Mesodermal cell (in vitro differentiated cells): ENCODE measurements at regions not wholly inside any gene's neighbourhood (a gene's known extent, or its start where the extent isn't known, plus 50 kb on each side); places are given as distances from the start of the nearest gene placed in this dataset.

ENCODE experiments used
- H3K27ac ChIP-seq: 2 replicates; pipeline ENCODE4 v1.7.0; 2013; ENCODE audit warnings: mild to moderate bottlenecking, low read depth, low read length, moderate library complexity; ENCODE audit not compliant: severe bottlenecking
- H3K36me3 ChIP-seq: 2 replicates; pipeline ENCODE4 v1.7.1; 2013; ENCODE audit warnings: mild to moderate bottlenecking, low read length, moderate library complexity; ENCODE audit not compliant: control insufficient read depth, insufficient read depth
- H3K4me1 ChIP-seq: one replicate; pipeline ENCODE4 v1.7.1; 2013; ENCODE audit warnings: mild to moderate bottlenecking, low read length; ENCODE audit not compliant: insufficient read depth, control insufficient read depth, poor library complexity, severe bottlenecking
- H3K4me3 ChIP-seq: 2 replicates; pipeline ENCODE4 v1.7.0; 2013; ENCODE audit warnings: low read length, control low read depth, mild to moderate bottlenecking; ENCODE audit not compliant: insufficient read depth, poor library complexity, severe bottlenecking; ENCODE audit errors: extremely low read depth
- H3K9me3 ChIP-seq: 2 replicates; pipeline ENCODE4 v1.7.1; 2013; ENCODE audit warnings: mild to moderate bottlenecking, low read length, moderate library complexity; ENCODE audit not compliant: control insufficient read depth
- WGBS, 2 experiments: methylation state at CpG; one replicate each; pipeline ENCODE4 v1.1.5; 2013; ENCODE audit warnings: missing lambda C conversion rate in 2 of 2; ENCODE audit not compliant: insufficient coverage in 2 of 2; 5-methylcytosine and 5-hydroxymethylcytosine counted together

DNA sequence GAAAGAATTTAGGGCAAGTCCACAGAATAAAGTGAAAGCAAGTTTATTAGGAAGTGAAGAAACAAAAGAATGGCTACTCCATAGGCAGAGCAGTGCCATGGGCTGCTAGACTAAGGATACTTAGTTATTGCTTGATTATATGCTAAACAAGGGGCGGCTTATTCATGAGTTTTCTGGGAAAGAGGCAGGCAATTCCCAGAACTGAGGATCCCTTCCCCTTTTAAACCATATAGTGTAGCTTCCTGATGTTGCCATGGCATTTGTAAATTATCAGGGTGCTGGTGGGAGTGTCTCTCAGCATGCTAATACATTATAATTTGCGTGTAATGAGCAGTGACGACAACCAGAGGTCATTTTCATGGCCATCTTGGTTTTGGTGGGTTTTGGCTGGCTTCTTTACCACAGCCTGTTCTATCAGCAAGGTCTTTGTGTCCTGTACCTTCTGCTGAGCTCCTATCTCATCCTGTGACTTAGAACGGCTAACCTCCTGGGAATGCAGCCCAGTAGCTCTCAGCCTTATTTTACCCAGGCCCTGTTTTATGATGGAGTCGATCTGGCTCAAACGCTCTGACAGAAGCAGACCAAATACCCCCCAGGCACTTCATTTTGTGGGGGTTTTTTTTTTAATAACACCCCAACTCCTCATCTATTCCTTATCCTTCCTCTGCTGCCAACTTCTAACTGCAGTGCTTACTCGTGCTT is 103.0 kb upstream of the RARB start:
- no peaks in the 10 kb centered on the region for H3K9me3 ChIP-seq
- 89 to 100% methylated on average over 2 to 3 of the region's 7 CpGs for WGBS, 2 experiments
- H3K27ac ChIP-seq = no peak overlapping the region
- no peak overlapping the region for H3K4me3 ChIP-seq
- peaks cover 6% of the 10 kb centered on the region for H3K4me1 ChIP-seq
- no peaks in the 10 kb centered on the region for H3K36me3 ChIP-seq

GRCh38 chr3:25335356-25335755 is 92.7 kb upstream of the RARB start:
- 83 to 100% methylated on average over 1 of the region's 1 CpG for WGBS, 2 experiments

DNA sequence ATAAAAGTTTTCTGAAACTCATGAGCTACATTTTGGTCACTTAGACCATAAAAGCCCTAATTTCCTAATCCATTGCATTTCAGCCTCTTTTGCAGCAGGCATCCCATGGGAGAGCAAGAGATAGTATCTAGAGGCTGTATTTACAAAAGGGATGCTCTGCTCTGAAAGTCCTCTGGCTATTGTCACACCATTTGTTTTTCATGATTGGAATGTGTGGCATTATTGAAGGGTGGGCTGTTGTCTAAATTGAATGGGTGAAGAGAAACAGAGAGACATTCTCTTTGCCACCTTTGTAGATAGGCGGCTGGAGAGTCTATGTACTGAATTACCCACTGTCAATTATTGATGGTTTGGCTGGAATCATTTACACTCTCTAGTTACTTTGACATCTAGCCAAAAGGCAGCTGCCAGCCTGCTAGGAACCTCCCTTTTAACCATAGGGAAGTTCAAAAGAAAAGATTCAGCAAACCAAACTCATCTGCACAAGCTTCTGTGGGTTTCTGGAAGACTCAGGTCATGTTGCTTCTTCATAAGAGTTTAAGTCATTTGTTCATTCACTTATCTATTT is 89.8 kb upstream of the RARB start:
- WGBS, 2 experiments = no CpG with 5 or more reads among the region's 1 CpG

More at GRCh38 chr3:25335356-25335755, 92.7 kb upstream of the RARB start:
- H3K36me3 ChIP-seq = no peaks in the 10 kb centered on the region
- H3K27ac ChIP-seq = no peak overlapping the region
- H3K4me1 ChIP-seq = peaks cover 25% of the 10 kb centered on the region
- no peaks in the 10 kb centered on the region for H3K9me3 ChIP-seq
- no peak overlapping the region for H3K4me3 ChIP-seq

DNA sequence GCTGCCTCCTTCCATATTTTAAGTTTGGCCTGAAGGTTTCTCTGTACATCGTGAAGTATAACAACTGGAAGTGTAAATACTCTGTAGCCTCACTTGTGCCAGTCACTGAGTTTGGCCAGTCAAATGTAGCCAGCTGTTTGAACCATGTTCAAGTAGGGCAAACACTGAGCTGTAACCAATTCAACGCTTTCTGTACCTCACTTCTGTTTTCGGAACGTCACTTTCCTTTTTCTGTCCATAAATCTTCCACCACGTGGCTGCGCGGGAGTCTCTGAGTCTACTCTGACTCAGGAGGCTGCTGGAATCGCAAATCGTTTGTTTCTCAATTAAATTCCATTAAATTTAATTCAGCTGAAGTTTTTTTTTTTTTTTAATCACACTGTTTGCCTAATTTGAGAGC is 88.8 kb upstream of the RARB start:
- WGBS, 2 experiments = 90 to 92% methylated on average over 7 to 9 of the region's 9 CpGs
- Histone ChIP-seq H3K27ac (no peak overlapping the region), H3K4me1 (peaks cover 31% of the 10 kb centered on the region), H3K36me3 (no peaks in the 10 kb centered on the region), H3K4me3 (no peak overlapping the region), H3K9me3 (no peaks in the 10 kb centered on the region)

More for the DNA sequence above, 89.8 kb upstream of the RARB start:
- Histone ChIP-seq H3K9me3 (no peaks in the 10 kb centered on the region), H3K4me1 (peaks cover 31% of the 10 kb centered on the region), H3K4me3 (no peak overlapping the region), H3K36me3 (no peaks in the 10 kb centered on the region), H3K27ac (peak overlapping the region; percentile 75)

- WGBS, 2 experiments = no CpG with 5 or more reads among the region's 1 CpG
- Histone ChIP-seq H3K9me3 (no peaks in the 10 kb centered on the region), H3K27ac (no peak overlapping the region), H3K4me1 (peaks cover 16% of the 10 kb centered on the region), H3K36me3 (no peaks in the 10 kb centered on the region), H3K4me3 (no peak overlapping the region)
Observed at GRCh38 chr3:25344670-25345069, 83.4 kb upstream of the RARB start.

GRCh38 chr3:25349095-25349494 is 79.0 kb upstream of the RARB start:
- peaks cover 4% of the 10 kb centered on the region for H3K4me1 ChIP-seq
- no peaks in the 10 kb centered on the region for H3K9me3 ChIP-seq
- H3K36me3 ChIP-seq = no peaks in the 10 kb centered on the region
- no peak overlapping the region for H3K27ac ChIP-seq
- WGBS, 2 experiments = 82 to 91% methylated on average over 3 of the region's 6 CpGs
- no peak overlapping the region for H3K4me3 ChIP-seq

GRCh38 chr3:25349828-25350724 is 78.0 kb upstream of the RARB start:
- Histone ChIP-seq H3K36me3 (no peaks in the 10 kb centered on the region), H3K9me3 (no peaks in the 10 kb centered on the region), H3K4me3 (no peak overlapping the region), H3K4me1 (peaks cover 4% of the 10 kb centered on the region), H3K27ac (no peak overlapping the region)
- 83 to 100% methylated on average over 1 of the region's 6 CpGs for WGBS, 2 experiments

- Histone ChIP-seq H3K4me3 (no peak overlapping the region), H3K9me3 (no peaks in the 10 kb centered on the region)
Observed at GRCh38 chr3:25350725-25351114, 77.3 kb upstream of the RARB start.

GRCh38 chr3:25354071-25354470 is 74.0 kb upstream of the RARB start:
- H3K36me3 ChIP-seq = no peaks in the 10 kb centered on the region
- H3K4me1 ChIP-seq = no peaks in the 10 kb centered on the region
- no peak overlapping the region for H3K4me3 ChIP-seq
- H3K9me3 ChIP-seq = peaks cover 5% of the 10 kb centered on the region
- WGBS, 2 experiments = 100% methylated on average over 1 of the region's 3 CpGs
- H3K27ac ChIP-seq = no peak overlapping the region

More at GRCh38 chr3:25350725-25351114, 77.3 kb upstream of the RARB start:
- no peaks in the 10 kb centered on the region for H3K36me3 ChIP-seq
- peaks cover 4% of the 10 kb centered on the region for H3K4me1 ChIP-seq
- H3K27ac ChIP-seq = no peak overlapping the region
- 90 to 100% methylated on average over 2 to 3 of the region's 5 CpGs for WGBS, 2 experiments

GRCh38 chr3:25355034-25355885 is 72.8 kb upstream of the RARB start:
- Histone ChIP-seq H3K4me3 (no peak overlapping the region), H3K4me1 (no peaks in the 10 kb centered on the region), H3K9me3 (peaks cover 5% of the 10 kb centered on the region), H3K36me3 (no peaks in the 10 kb centered on the region), H3K27ac (no peak overlapping the region)
- 60 to 80% methylated on average over 1 of the region's 4 CpGs for WGBS, 2 experiments
